Adipocyte (in vitro differentiated cells): ENCODE measurements at regions not wholly inside any gene's neighbourhood (a gene's known extent, or its start where the extent isn't known, plus 50 kb on each side); places are given as distances from the start of the nearest gene placed in this dataset.

Experiments
- DNase-seq: peaks from one replicate; pipeline ENCODE4 v3.0.0-alpha.2; 2015; ENCODE audit warnings: low read depth
- H3K27me3 ChIP-seq: replicated peaks from 2 replicates; pipeline ENCODE4 v1.7.0; 2013; ENCODE audit warnings: mild to moderate bottlenecking, low read length, moderate library complexity; ENCODE audit not compliant: control insufficient read depth, insufficient read depth
- H3K36me3 ChIP-seq: 2 replicates; pipeline ENCODE4 v1.7.0; 2013; ENCODE audit warnings: low read length, mild to moderate bottlenecking, moderate library complexity; ENCODE audit not compliant: control insufficient read depth, insufficient read depth, severe bottlenecking
- H3K4me1 ChIP-seq: 2 replicates; pipeline ENCODE4 v1.7.0; 2013; ENCODE audit warnings: mild to moderate bottlenecking, low read length, moderate library complexity; ENCODE audit not compliant: control insufficient read depth, insufficient read depth
- H3K4me3 ChIP-seq: 2 replicates; pipeline ENCODE4 v1.7.0; 2013; ENCODE audit warnings: mild to moderate bottlenecking, low read length, moderate library complexity
- H3K9ac ChIP-seq: 2 replicates; pipeline ENCODE4 v1.7.0; 2013; ENCODE audit warnings: mild to moderate bottlenecking, low read length, moderate library complexity
- H3K9me3 ChIP-seq: 2 replicates; pipeline ENCODE4 v1.7.0; 2013; ENCODE audit warnings: mild to moderate bottlenecking, low read length, moderate library complexity; ENCODE audit not compliant: control insufficient read depth

DNA sequence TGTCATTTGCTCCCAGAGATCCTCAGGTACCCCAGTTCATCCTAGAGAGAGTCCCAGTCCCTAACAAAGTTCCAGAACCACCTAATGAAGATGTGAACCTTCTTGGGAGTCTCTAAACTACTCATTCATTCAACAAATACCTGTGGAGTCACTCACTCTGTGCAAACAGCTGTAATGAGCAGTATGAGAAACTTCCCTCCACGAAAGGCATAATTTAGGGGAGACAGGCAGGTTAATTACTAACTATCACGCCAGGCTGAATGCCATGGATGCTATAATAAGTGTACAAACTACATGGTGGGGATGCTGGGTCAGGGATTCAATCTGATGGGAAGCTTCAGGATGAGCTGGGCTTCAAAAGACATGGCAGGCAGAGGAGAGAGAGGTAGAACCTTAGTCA lies 70.1 kb upstream of the AFDN start:
- Histone ChIP-seq H3K9me3 (no peaks in the 10 kb centered on the region), H3K4me1 (peaks cover 11% of the 10 kb centered on the region), H3K9ac (no peak overlapping the region), H3K36me3 (no peaks in the 10 kb centered on the region), H3K27me3 (peaks cover 28% of the 10 kb centered on the region), H3K4me3 (no peak overlapping the region)
- DNase-seq = no peak

DNA sequence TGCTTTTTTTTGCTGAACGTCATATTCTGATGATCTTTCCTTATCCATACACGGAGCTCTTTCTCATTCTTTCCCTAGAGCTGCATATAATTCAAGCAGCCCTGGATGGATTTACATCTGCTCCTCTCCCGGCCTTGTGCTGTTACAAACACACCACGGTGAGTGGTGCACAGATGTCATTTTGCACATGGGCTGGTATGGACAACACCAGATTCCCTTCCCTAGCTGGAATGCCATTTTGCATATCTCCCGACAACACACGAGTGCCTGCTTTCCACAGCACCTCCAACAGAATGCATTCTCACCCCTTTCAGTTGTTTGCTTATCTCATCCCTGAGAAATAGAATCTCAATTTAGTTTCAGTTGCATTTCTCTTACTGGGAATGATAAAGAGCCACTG lies 69.5 kb upstream of the AFDN start:
- Histone ChIP-seq H3K4me1 (peaks cover 17% of the 10 kb centered on the region), H3K9me3 (no peaks in the 10 kb centered on the region), H3K27me3 (peaks cover 28% of the 10 kb centered on the region), H3K36me3 (no peaks in the 10 kb centered on the region), H3K4me3 (no peak overlapping the region), H3K9ac (no peak overlapping the region)
- no peak for DNase-seq

GRCh38 chr6:167757821-167758220 lies 68.9 kb upstream of the AFDN start:
- no peak overlapping the region for H3K9ac ChIP-seq
- no peak overlapping the region for H3K4me3 ChIP-seq
- peaks cover 28% of the 10 kb centered on the region for H3K27me3 ChIP-seq
- H3K4me1 ChIP-seq = peaks cover 17% of the 10 kb centered on the region
- DNase-seq = no peak
- no peaks in the 10 kb centered on the region for H3K36me3 ChIP-seq
- no peaks in the 10 kb centered on the region for H3K9me3 ChIP-seq

DNA sequence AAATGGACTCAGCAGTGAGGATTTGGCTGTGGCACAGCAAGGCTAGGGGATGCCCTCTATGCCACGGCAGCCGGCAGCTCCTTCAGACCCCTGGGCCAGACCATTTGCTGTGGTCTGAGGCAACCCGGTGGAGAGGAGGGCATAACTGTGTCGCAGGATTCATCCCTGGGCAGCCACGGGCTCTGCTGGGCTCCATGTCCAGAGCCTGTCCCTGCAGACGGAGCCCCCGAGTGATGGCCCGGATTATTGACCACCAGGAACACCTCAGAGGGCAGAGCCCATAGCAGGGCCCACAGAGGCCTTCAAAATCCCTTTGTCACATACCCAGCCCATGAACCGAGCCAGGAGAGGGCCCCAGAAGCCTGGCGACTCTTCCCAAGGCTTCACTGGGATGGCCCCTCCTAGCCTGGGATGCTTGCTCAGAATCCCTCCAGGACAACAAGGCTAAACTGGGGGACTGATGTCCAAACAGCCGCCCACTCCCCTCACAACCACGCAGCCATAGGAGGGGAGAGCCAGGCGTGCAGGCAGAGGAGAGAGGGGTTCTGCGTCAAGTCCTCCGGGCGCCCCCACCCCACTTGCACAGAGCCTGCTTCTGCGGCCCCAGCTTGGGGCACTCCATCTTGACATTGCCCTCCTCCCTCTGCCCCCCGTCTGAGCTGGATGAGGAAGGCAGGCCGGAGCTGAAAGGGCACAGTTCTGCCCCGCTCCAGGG lies 68.2 kb upstream of the AFDN start:
- H3K36me3 ChIP-seq = no peaks in the 10 kb centered on the region
- H3K4me3 ChIP-seq = no peak overlapping the region
- peaks cover 31% of the 10 kb centered on the region for H3K27me3 ChIP-seq
- no peak overlapping the region for H3K9ac ChIP-seq
- no peaks in the 10 kb centered on the region for H3K9me3 ChIP-seq
- no peak for DNase-seq
- H3K4me1 ChIP-seq = peaks cover 17% of the 10 kb centered on the region

- Histone ChIP-seq H3K9ac (no peak overlapping the region), H3K4me3 (no peak overlapping the region), H3K4me1 (peaks cover 17% of the 10 kb centered on the region), H3K36me3 (no peaks in the 10 kb centered on the region), H3K9me3 (no peaks in the 10 kb centered on the region), H3K27me3 (peaks cover 36% of the 10 kb centered on the region)
- no peak for DNase-seq
Measured at GRCh38 chr6:167759206-167759605, 67.5 kb upstream of the AFDN start.

DNA sequence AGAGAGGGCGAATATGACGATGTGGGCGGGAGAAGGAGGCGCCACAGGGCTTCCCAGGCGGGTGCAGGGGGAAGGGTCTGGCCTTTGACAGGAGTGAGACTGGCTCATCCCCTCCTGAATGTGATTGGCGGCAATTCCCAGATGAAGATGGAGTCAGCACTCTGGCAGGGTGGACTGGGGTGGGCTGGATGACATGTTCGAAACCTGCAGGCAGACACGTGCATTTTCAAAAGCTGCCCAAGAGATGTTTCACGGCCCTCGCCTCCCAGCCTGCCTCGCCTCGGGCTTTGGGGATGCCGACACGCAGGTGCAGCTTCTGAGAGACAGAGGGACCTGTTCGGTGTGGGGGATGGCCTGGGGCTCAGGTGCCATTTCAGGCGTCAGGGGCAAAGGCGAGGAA lies 66.8 kb upstream of the AFDN start:
- H3K9ac ChIP-seq = no peak overlapping the region
- no peak for DNase-seq
- H3K4me3 ChIP-seq = no peak overlapping the region
- no peaks in the 10 kb centered on the region for H3K9me3 ChIP-seq
- peaks cover 41% of the 10 kb centered on the region for H3K27me3 ChIP-seq
- H3K4me1 ChIP-seq = peaks cover 17% of the 10 kb centered on the region
- H3K36me3 ChIP-seq = no peaks in the 10 kb centered on the region

DNA sequence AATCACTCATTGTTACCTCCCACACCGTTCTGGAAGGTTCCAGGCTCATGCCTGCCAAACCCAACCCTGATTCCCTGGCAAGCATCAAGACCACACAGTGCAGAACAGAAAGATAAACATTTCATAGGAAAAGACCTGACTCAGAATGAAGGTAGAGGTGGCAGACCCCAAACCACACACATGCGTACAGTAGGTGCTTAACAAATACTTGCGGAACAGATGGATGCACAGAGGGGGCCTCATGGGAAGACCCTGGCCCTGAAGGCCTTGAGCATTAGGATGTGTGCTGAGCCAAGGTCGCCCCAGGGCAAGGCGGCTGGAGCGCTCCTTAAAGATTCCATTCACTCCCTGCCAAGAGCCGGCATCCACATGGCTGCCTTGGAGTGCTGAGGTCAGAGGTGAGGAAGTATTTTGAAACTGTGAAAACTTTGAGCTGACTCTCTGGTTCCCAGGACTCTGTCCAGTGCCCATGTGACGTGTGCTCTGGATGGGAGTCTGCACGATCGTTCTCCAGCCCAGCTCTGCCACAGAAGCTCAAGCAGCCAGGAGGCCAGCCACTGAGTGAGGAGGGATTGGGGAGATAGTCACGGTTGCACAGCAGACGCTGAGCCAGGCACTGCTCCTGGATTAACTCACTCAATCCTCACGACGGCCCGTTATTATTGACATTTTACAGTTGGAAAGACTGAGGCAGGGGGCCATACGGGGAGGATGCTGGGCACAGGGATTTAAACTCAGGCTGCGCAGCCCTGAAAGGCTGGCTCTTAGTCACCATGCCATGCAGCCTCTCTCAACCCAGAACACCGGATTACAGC lies 65.5 kb upstream of the AFDN start:
- Histone ChIP-seq H3K36me3 (no peaks in the 10 kb centered on the region), H3K4me1 (peaks cover 17% of the 10 kb centered on the region), H3K9me3 (no peaks in the 10 kb centered on the region), H3K9ac (no peak overlapping the region), H3K4me3 (no peak overlapping the region), H3K27me3 (peaks cover 47% of the 10 kb centered on the region)
- no peak for DNase-seq

- DNase-seq = no peak
- Histone ChIP-seq H3K9me3 (no peaks in the 10 kb centered on the region), H3K4me1 (peaks cover 17% of the 10 kb centered on the region), H3K9ac (no peak overlapping the region), H3K4me3 (no peak overlapping the region), H3K27me3 (peaks cover 47% of the 10 kb centered on the region), H3K36me3 (no peaks in the 10 kb centered on the region)
Measured at GRCh38 chr6:167761794-167762258, 64.9 kb upstream of the AFDN start.

DNA sequence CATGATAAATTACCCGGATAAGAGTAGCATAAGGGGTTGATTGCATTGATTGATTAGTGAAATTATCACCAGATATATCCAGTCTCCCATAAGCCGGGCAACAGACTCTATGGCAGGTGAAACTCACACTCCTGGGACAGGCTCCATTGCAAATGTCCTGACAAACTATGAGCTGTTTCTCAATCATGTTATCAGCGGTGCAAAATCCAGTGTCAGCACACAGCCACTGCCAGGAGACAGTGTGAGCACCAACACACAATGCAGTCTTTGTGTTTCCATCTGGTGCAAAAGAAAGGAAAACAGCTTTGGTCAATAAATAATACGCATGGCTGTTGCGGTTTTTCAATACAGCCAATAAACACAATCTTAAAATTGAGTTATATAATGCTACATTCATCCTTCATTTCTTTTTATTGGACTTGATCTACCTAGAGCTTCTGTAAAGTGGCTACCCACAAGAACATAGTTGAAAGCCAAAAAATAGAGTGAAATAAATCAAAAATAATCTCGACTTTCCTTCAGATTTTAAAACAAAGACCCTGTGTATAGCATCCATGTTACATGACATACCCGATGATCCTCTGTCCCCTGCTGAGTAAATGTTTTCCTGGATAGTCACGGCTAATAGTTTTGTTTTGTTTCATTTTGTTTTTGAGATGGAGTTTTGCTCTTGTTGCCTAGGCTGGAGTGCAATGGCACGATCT lies 64.3 kb upstream of the AFDN start:
- no peak overlapping the region for H3K9ac ChIP-seq
- H3K4me3 ChIP-seq = no peak overlapping the region
- no peaks in the 10 kb centered on the region for H3K36me3 ChIP-seq
- peaks cover 17% of the 10 kb centered on the region for H3K4me1 ChIP-seq
- DNase-seq = no peak
- peaks cover 48% of the 10 kb centered on the region for H3K27me3 ChIP-seq
- no peaks in the 10 kb centered on the region for H3K9me3 ChIP-seq

DNA sequence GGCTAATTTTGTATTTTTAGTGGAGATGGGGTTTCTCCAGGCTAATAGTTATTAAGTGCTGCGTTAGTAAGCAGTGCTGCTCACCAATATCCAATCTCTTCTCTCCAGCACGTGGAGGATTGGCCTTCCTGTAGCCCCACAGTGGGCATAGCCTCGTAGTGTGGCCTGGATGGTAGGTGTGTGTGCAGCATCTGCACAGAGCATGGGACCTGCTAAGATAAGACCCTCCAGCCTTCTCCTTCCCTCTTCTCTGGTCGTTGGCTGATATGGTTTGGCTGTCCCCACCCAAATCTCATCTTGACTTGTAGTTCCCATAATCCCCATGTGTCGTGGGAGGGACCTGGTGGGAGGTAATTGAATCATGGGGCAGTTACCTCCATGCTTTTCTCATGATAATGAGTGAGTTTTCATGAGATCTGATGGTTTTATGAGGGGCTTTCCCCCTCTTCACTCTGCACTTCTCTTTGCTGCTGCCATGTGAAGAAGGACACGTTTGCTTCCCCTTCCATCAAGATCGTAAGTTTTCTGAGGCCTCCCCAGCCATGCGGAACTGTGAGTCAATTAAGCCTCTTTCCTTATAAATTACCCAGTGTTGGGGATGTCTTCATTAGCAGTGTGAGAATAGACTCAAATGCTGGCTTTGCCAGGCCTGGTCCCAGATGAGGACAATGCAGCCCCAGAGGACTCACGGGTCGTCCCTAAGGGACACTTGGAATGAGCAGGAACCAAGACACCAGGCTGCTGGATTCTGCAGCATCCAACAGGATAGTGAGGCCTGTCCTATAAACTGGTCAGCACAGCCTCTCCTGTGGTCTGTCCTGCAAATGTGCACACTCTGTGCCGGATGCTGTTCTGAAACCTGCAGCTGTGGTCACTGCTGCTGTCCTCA lies 63.4 kb upstream of the AFDN start:
- H3K9ac ChIP-seq = no peak overlapping the region
- no peaks in the 10 kb centered on the region for H3K36me3 ChIP-seq
- no peak overlapping the region for H3K4me3 ChIP-seq
- no peak for DNase-seq
- peaks cover 17% of the 10 kb centered on the region for H3K4me1 ChIP-seq
- no peaks in the 10 kb centered on the region for H3K9me3 ChIP-seq
- peaks cover 45% of the 10 kb centered on the region for H3K27me3 ChIP-seq
